GM12892 (cell line): ENCODE measurements at regions not wholly inside any gene's neighbourhood (a gene's known extent, or its start where the extent isn't known, plus 50 kb on each side); places are given as distances from the start of the nearest gene placed in this dataset.

Experiments used
- POLR2A ChIP-seq: IDR thresholded peaks from 2 replicates; pipeline ENCODE4 v1.6.1; 2011; ENCODE audit warnings: low read depth, low read length, control low read depth
- POLR2AphosphoS5 ChIP-seq: IDR thresholded peaks from 2 replicates; pipeline ENCODE4 v1.6.1; 2011; ENCODE audit warnings: low read depth, low read length, control low read depth
- TAF1 ChIP-seq: IDR thresholded peaks from 2 replicates; pipeline ENCODE4 v1.6.1; 2011; ENCODE audit warnings: low read depth, mild to moderate bottlenecking, control low read depth, low read length, borderline replicate concordance

DNA sequence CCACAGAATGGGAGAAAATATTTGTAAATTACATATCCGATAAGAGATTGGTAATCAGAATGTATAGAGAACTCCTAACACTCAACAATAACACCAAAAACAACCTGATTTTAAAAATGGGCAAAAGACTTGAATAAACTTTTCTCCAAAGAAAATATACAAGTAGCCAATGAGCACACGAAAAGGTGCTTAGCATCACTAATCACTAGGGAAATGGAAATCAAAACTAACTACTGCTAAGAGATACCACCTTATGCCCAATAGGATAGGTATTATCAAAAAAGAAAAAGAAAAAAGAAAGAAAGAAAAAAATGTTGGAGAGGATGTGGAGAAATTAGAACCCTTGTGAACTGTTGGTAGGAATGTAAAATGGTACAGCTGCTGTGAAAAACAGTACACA lies 212.1 kb downstream of the TLR4 start:
- TF ChIP-seq POLR2A, result no peak
- no peak for TF ChIP-seq POLR2AphosphoS5
- TF ChIP-seq TAF1, result no peak
